HL-60/S4 treated with retinoic acid at 250 ng/mL for 4 days and 3 days (cell line): ENCODE measurements at regions not wholly inside any gene's neighbourhood (a gene's known extent, or its start where the extent isn't known, plus 50 kb on each side); places are given as distances from the start of the nearest gene placed in this dataset.
"Not testable (repeated sequence)": the region's sequence is repeated elsewhere in the genome, so short reads cannot be mapped to it uniquely, and the experiment has no call there.

Experiments used
- in situ Hi-C: fragments of 300-500 bp; cut with MboI; formaldehyde crosslinking; loops from 2 replicates; pipeline ENCODE4 v1.7.0; 2022; ENCODE audit warnings: low sequenced_read_pairs

GRCh38 chr2:160790738-160791137 is 297.1 kb upstream of the RBMS1 start:
- in situ Hi-C loops = no loop called here

GRCh38 chr2:160791884-160792283 is 298.3 kb upstream of the RBMS1 start:
- in situ Hi-C loops = no loop called here

- in situ Hi-C loops = no loop called here
Measured at GRCh38 chr2:160792837-160793236, 299.2 kb upstream of the RBMS1 start.

GRCh38 chr2:160794926-160795325 is 301.3 kb upstream of the RBMS1 start:
- in situ Hi-C loops = no loop called here

GRCh38 chr2:160803881-160804280 is 310.3 kb upstream of the RBMS1 start:
- in situ Hi-C loops = no loop called here

- in situ Hi-C loops = no loop called here
Measured at GRCh38 chr2:160810406-160810805, 316.8 kb upstream of the RBMS1 start.

GRCh38 chr2:160812830-160813505 is 319.4 kb upstream of the RBMS1 start:
- in situ Hi-C loops = no loop called here

GRCh38 chr2:160813506-160813858 is 319.9 kb upstream of the RBMS1 start:
- in situ Hi-C loops = no loop called here

- in situ Hi-C loops = no loop called here
Measured at GRCh38 chr2:160816916-160817499, 323.4 kb upstream of the RBMS1 start.

GRCh38 chr2:160820691-160821090 is 327.1 kb upstream of the RBMS1 start:
- in situ Hi-C loops = no loop called here

GRCh38 chr2:160822006-160822405 is 328.4 kb upstream of the RBMS1 start:
- in situ Hi-C loops = no loop called here

GRCh38 chr2:160825433-160825832 is 331.8 kb upstream of the RBMS1 start:
- in situ Hi-C loops = no loop called here

GRCh38 chr2:160826496-160826895 is 332.9 kb upstream of the RBMS1 start:
- in situ Hi-C loops = no loop called here

GRCh38 chr2:160828076-160828475 is 332.2 kb upstream of the TANK start:
- in situ Hi-C loops = no loop called here

- in situ Hi-C loops = not testable (repeated sequence)
Measured at GRCh38 chr2:160832381-160832780, 327.8 kb upstream of the TANK start.

- in situ Hi-C loops = no loop called here
Measured at GRCh38 chr2:160835166-160835565, 325.1 kb upstream of the TANK start.

GRCh38 chr2:160836755-160837154 is 323.5 kb upstream of the TANK start:
- in situ Hi-C loops = no loop called here

GRCh38 chr2:160837416-160837815 is 322.8 kb upstream of the TANK start:
- in situ Hi-C loops = no loop called here

GRCh38 chr2:160838147-160838546 is 322.1 kb upstream of the TANK start:
- in situ Hi-C loops = no loop called here

- in situ Hi-C loops = no loop called here
Measured at GRCh38 chr2:160838691-160839090, 321.5 kb upstream of the TANK start.

- in situ Hi-C loops = no loop called here
Measured at GRCh38 chr2:160842286-160842685, 317.9 kb upstream of the TANK start.

GRCh38 chr2:160859096-160859495 is 301.1 kb upstream of the TANK start:
- in situ Hi-C loops = no loop called here

- in situ Hi-C loops = no loop called here
Measured at GRCh38 chr2:160862226-160862625, 298.0 kb upstream of the TANK start.
